ENCODE measurements at regions not wholly inside any gene's neighbourhood (a gene's known extent, or its start where the extent isn't known, plus 50 kb on each side); places are given as distances from the start of the nearest gene placed in this dataset.

DNA sequence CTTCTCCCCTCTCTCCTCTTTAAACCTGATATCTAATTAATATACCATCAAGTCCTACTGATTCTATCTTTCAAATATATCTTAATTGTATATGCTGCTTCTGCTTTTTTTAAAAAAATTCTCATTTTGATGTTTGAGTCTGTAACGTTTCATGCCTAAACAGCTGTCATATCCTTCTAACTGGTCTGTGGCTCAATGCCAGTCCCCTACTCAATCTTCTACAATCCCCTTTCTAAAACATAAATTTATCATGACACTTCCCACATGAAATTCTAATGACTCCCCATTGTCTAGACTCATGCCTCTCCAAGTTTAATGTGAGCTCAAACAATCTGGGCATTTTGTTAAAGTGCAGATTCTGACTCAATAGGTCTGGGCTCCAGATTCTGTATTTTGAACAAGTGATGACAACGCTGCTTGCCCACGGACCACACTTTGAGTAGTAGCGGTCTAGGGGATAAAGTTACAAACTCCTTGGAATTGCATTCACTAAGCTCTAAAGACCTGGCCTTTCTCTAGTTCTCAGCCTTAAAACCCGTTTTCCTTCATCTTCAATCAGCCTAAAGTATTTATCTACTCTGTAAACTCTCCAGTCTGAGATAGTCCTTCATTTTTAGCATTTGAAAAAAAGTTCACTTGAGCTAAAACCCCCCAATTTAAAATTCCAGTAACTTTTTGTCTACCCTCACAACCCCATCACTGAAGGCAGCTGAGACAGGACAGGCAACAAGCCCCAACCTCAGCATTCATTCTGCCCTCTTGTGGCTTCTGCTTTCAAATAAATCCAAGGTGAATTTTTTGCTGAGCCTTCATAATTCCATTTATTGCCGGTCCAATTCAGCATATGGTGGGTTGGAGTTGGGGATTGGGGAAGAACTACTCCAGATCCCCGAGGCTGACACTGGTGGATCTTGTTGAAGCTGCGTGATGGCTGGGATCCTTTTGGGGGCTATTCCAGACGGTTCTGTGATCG lies 88.1 kb upstream of the THRB start:
- TF ChIP-seq, protein P1, sequence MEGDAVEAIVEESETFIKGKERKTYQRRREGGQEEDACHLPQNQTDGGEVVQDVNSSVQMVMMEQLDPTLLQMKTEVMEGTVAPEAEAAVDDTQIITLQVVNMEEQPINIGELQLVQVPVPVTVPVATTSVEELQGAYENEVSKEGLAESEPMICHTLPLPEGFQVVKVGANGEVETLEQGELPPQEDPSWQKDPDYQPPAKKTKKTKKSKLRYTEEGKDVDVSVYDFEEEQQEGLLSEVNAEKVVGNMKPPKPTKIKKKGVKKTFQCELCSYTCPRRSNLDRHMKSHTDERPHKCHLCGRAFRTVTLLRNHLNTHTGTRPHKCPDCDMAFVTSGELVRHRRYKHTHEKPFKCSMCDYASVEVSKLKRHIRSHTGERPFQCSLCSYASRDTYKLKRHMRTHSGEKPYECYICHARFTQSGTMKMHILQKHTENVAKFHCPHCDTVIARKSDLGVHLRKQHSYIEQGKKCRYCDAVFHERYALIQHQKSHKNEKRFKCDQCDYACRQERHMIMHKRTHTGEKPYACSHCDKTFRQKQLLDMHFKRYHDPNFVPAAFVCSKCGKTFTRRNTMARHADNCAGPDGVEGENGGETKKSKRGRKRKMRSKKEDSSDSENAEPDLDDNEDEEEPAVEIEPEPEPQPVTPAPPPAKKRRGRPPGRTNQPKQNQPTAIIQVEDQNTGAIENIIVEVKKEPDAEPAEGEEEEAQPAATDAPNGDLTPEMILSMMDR (conservative IDR thresholded peaks at IDR 0.05; ENCODE audit: low read length) = 0 out of 2 replicates have a peak, but pooled peaks have one; percentile 23
- TF ChIP-seq EZH2phosphoT487 (IDR thresholded peaks at IDR 0.05; ENCODE audit: borderline replicate concordance, low read depth, low read length) = no peak

Measured in OCI-LY7 (cell line).